ENCODE measurements at regions not wholly inside any gene's neighbourhood (a gene's known extent, or its start where the extent isn't known, plus 50 kb on each side); places are given as distances from the start of the nearest gene placed in this dataset.

DNA sequence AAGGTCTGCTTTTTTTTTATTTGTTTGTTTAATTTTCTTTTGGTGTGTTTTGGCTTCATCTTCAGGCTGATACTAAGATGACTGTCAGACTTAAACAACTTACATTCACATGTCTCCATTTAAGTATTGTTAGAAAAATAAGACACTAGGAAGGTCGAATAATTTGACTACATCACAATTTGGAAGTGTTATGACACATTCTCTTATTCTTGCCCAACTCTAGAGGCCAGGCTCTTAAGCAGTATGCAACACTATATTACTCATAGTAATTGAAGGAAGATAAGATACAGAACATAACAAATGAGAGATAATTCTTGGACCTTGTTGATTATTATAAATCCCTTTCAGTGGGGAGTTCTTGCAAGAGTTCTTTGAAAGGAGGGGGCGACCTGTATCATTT, 295.3 kb upstream of the COL3A1 start:
- H3K4me2 ChIP-seq (replicated peaks; ENCODE audit: extremely low read depth, low read length, poor library complexity, severe bottlenecking), result no peak overlapping the region
- H3K9ac ChIP-seq (ENCODE audit: insufficient read depth, low read length, poor library complexity, severe bottlenecking), result no peak overlapping the region
- no peaks in the 10 kb centered on the region for H3K27me3 ChIP-seq (ENCODE audit: control insufficient read depth in 2 of 2, insufficient read depth in 2 of 2, low read length in 2 of 2)
- H3K36me3 ChIP-seq (replicated peaks in 1 of 2; ENCODE audit: control insufficient read depth in 1 of 2, insufficient read depth in 2 of 2, low read length in 2 of 2), result no peaks in the 10 kb centered on the region
- no peaks in the 10 kb centered on the region for H4K20me1 ChIP-seq (ENCODE audit: insufficient read depth, low read length)
- no peak overlapping the region for H3K27ac Mint-ChIP-seq
- no peaks in the 10 kb centered on the region for H3K79me2 ChIP-seq (ENCODE audit: insufficient read depth, low read length)
- H3K9me3 Mint-ChIP-seq, result peaks cover 0 to 5% (median 0%) of the 10 kb centered on the region in 7 donors
- WGBS (ENCODE audit: insufficient coverage), result 89% methylated on average over 1 of the region's 2 CpGs
- H3K4me3 Mint-ChIP-seq, result no peak overlapping the region
- peaks cover 0 to 4% of the 10 kb centered on the region in 2 donors for H3K9me3 ChIP-seq (replicated peaks in 1 of 2; ENCODE audit: control insufficient read depth in 1 of 2, insufficient read depth in 1 of 2, low read length in 2 of 2)
- intact Hi-C loops (cut with micrococcal nuclease), result no loop called here
- no peak overlapping the region for H2AFZ ChIP-seq (ENCODE audit: insufficient read depth, low read depth, low read length, poor library complexity, severe bottlenecking)
- no peak overlapping the region for H3K4me3 ChIP-seq (replicated peaks in 1 of 3; ENCODE audit: low read depth in 2 of 3, low read length in 3 of 3)
- no peaks in the 10 kb centered on the region for H3K27me3 Mint-ChIP-seq (ENCODE audit: low read depth in 3 of 3)
- no peak for DNase-seq
- H3K27ac ChIP-seq (ENCODE audit: low read depth in 1 of 2, low read length in 2 of 2), result no peak overlapping the region
- TF ChIP-seq, protein P1, sequence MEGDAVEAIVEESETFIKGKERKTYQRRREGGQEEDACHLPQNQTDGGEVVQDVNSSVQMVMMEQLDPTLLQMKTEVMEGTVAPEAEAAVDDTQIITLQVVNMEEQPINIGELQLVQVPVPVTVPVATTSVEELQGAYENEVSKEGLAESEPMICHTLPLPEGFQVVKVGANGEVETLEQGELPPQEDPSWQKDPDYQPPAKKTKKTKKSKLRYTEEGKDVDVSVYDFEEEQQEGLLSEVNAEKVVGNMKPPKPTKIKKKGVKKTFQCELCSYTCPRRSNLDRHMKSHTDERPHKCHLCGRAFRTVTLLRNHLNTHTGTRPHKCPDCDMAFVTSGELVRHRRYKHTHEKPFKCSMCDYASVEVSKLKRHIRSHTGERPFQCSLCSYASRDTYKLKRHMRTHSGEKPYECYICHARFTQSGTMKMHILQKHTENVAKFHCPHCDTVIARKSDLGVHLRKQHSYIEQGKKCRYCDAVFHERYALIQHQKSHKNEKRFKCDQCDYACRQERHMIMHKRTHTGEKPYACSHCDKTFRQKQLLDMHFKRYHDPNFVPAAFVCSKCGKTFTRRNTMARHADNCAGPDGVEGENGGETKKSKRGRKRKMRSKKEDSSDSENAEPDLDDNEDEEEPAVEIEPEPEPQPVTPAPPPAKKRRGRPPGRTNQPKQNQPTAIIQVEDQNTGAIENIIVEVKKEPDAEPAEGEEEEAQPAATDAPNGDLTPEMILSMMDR (IDR thresholded peaks at IDR 0.05), result no peak
- H3K36me3 Mint-ChIP-seq, result no peaks in the 10 kb centered on the region
- H3K4me1 ChIP-seq (ENCODE audit: control insufficient read depth in 1 of 2, insufficient read depth in 2 of 2, low read length in 2 of 2), result no peaks in the 10 kb centered on the region
- no peaks in the 10 kb centered on the region for H3K4me1 Mint-ChIP-seq

DNA sequence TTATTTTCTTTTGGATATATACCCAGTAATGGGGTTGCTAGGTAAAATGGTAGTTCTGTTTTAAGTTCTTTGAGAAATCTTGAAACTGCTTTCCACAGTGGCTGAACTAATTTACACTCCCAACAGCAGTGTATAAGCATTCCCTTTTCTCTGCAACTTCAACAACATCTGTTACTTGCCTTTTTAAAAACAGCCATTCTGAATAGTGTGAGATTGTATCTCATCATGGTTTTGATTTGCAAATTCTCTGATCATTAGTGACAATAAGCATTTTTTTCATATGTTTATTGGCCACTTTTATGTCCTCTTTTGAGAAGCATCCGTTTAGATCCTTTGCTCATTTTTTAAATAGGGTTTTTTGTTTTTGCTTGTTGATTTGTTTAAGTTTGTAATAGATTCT, 291.3 kb upstream of the COL3A1 start:
- Mint-ChIP-seq H3K36me3 (no peaks in the 10 kb centered on the region), H3K27me3 (ENCODE audit: low read depth in 3 of 3) (no peaks in the 10 kb centered on the region), H3K27ac (no peak overlapping the region), H3K4me3 (no peak overlapping the region), H3K9me3 (peaks cover 0 to 5% (median 3%) of the 10 kb centered on the region in 7 donors), H3K4me1 (no peaks in the 10 kb centered on the region)
- no peaks in the 10 kb centered on the region for H3K27me3 ChIP-seq (ENCODE audit: control insufficient read depth in 2 of 2, insufficient read depth in 2 of 2, low read length in 2 of 2)
- H2AFZ ChIP-seq (ENCODE audit: insufficient read depth, low read depth, low read length, poor library complexity, severe bottlenecking), result no peak overlapping the region
- WGBS (ENCODE audit: insufficient coverage), result no CpG with 5 or more reads among the region's 1 CpG
- intact Hi-C loops (cut with micrococcal nuclease), result no loop called here
- no peak overlapping the region for H3K4me2 ChIP-seq (replicated peaks; ENCODE audit: extremely low read depth, low read length, poor library complexity, severe bottlenecking)
- H3K9me3 ChIP-seq (replicated peaks in 1 of 2; ENCODE audit: control insufficient read depth in 1 of 2, insufficient read depth in 1 of 2, low read length in 2 of 2), result peaks cover 0 to 4% of the 10 kb centered on the region in 2 donors
- TF ChIP-seq, protein P1 (IDR thresholded peaks at IDR 0.05), result no peak
- H3K9ac ChIP-seq (ENCODE audit: insufficient read depth, low read length, poor library complexity, severe bottlenecking), result no peak overlapping the region
- H3K79me2 ChIP-seq (ENCODE audit: insufficient read depth, low read length), result no peaks in the 10 kb centered on the region
- H3K27ac ChIP-seq (ENCODE audit: low read depth in 1 of 2, low read length in 2 of 2), result no peak overlapping the region
- no peaks in the 10 kb centered on the region for H3K36me3 ChIP-seq (replicated peaks in 1 of 2; ENCODE audit: control insufficient read depth in 1 of 2, insufficient read depth in 2 of 2, low read length in 2 of 2)
- no peak for DNase-seq
- H3K4me1 ChIP-seq (ENCODE audit: control insufficient read depth in 1 of 2, insufficient read depth in 2 of 2, low read length in 2 of 2), result no peaks in the 10 kb centered on the region
- no peak overlapping the region for H3K4me3 ChIP-seq (replicated peaks in 1 of 3; ENCODE audit: low read depth in 2 of 3, low read length in 3 of 3)
- H4K20me1 ChIP-seq (ENCODE audit: insufficient read depth, low read length), result no peaks in the 10 kb centered on the region

Measured in CD14-positive monocyte (primary cell).